ENCODE measurements at regions not wholly inside any gene's neighbourhood (a gene's known extent, or its start where the extent isn't known, plus 50 kb on each side); places are given as distances from the start of the nearest gene placed in this dataset.
A peak's percentile ranks its signal among the peaks of the same experiment; 100 is the strongest.
"Not testable (repeated sequence)": the region's sequence is repeated elsewhere in the genome, so short reads cannot be mapped to it uniquely, and the experiment has no call there.

DNA sequence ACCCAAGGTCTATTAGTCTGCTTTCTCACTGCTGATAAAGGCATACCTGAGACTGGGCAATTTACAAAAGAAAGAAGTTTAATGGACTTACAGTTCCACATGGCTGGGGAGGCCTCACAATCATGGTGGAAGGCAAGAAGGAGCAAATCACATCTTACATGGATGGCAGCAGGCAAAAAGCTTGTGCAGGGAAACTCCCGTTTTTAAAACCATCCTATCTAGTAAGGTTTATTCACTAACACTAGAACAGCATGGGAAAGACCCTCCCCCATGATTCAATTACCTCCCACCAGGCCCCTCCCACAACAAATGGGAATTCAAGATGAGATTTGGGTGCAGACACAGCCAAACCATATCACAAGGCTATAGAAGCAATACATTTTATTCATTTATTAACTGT, 1921.4 kb downstream of the PCDH9 start:
- H3K4me1 ChIP-seq (ENCODE audit: insufficient read depth); DNase-seq (ENCODE audit: extremely low spot score); H3K36me3 ChIP-seq (ENCODE audit: insufficient read depth); H3K4me3 ChIP-seq (ENCODE audit: low read depth, low read length); H3K27ac ChIP-seq (ENCODE audit: low read depth): not testable (repeated sequence)
- 95% methylated on average over 1 of the region's 1 CpG for WGBS

DNA sequence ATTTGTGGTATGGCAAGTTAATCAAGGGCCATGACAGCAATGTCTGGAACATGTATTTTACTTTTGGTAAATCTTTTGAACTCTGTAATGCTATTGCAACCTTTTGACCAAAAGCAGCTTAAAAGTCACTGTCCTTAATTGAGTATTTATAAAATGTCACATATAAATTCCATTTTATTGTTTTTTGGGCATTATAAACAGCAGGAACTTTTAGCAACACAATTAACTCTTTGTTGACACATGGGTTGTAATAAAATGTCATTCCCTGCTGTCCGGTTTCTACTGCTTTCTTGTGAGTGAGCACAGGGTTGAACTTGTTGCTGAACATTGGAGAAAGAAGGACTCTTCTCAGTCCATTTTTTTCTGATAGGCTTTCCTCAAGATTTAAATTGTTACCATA, 1923.1 kb downstream of the PCDH9 start:
- Histone ChIP-seq H3K36me3 (ENCODE audit: insufficient read depth) (no peaks in the 10 kb centered on the region), H3K4me3 (ENCODE audit: low read depth, low read length) (no peak overlapping the region), H3K4me1 (ENCODE audit: insufficient read depth) (no peaks in the 10 kb centered on the region), H3K27ac (ENCODE audit: low read depth) (no peak overlapping the region)
- 82% methylated on average over 1 of the region's 1 CpG for WGBS
- no peak for DNase-seq (ENCODE audit: extremely low spot score)

GRCh38 chr13:65302691-65303090, 1927.4 kb downstream of the PCDH9 start:
- 68% methylated on average over 3 of the region's 3 CpGs for WGBS
- Histone ChIP-seq H3K4me1 (ENCODE audit: insufficient read depth) (no peaks in the 10 kb centered on the region), H3K36me3 (ENCODE audit: insufficient read depth) (no peaks in the 10 kb centered on the region), H3K4me3 (ENCODE audit: low read depth, low read length) (no peak overlapping the region), H3K27ac (ENCODE audit: low read depth) (no peak overlapping the region)
- DNase-seq (ENCODE audit: extremely low spot score): no peak

DNA sequence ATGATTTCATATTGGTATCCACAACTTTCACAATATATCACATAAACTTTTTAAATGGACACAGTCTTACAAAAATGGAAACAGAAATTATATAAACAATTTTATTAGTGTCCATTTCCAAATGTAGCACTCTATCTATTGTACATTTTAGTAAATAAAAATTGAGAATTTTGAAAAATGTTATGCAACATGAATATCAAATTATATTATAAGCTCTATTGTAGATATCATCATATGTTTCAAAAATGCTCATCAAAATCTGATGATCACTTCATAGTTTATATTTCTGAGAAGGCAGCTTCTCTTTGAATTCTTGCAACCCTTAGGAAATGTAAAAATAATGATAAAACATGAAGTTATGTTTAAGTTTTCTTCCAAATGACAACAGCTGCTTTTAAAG, 1928.6 kb downstream of the PCDH9 start:
- Histone ChIP-seq H3K36me3 (ENCODE audit: insufficient read depth) (no peaks in the 10 kb centered on the region), H3K4me3 (ENCODE audit: low read depth, low read length) (no peak overlapping the region), H3K4me1 (ENCODE audit: insufficient read depth) (no peaks in the 10 kb centered on the region), H3K27ac (ENCODE audit: low read depth) (no peak overlapping the region)
- DNase-seq (ENCODE audit: extremely low spot score): no peak

- Histone ChIP-seq H3K36me3 (ENCODE audit: insufficient read depth) (no peaks in the 10 kb centered on the region), H3K27ac (ENCODE audit: low read depth) (no peak overlapping the region), H3K4me1 (ENCODE audit: insufficient read depth) (no peaks in the 10 kb centered on the region), H3K4me3 (ENCODE audit: low read depth, low read length) (no peak overlapping the region)
- DNase-seq (ENCODE audit: extremely low spot score): no peak
Measured at GRCh38 chr13:65300220-65300619, 1929.9 kb downstream of the PCDH9 start.

DNA sequence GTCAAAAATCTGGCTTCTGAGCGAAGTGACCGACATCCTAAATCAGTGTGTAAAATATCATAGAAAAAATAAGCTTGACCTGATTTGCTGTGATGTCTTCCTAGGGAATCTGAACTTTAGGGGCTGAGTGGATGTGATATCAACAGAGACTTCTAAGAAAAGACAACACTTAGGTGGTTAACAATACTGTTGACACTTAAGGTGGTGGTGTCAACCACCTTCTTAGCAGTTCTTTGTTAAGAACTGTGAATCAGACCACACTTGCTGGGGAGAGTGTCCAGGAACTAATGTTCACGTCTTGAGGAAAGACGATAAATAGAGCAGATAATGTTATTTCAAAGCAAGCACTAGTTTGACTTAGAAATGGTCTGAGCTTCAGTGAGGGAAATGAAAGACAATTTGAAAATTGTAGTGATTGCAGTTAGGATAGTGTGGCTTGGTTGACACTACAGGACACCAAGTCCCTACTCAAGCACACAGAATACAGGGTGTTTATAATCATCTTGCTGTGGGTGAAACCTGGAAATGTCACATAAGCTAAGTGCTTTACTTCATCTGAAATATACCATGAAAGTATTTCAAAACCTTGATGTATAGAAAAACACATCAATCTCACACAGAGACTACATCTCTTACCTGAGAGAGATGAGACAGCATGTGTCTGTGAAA, 1936.5 kb downstream of the PCDH9 start:
- H3K36me3 ChIP-seq (ENCODE audit: insufficient read depth): no peaks in the 10 kb centered on the region
- WGBS: 89% methylated on average over 4 of the region's 4 CpGs

GRCh38 chr13:65292488-65292901, 1937.6 kb downstream of the PCDH9 start:
- H3K4me1 ChIP-seq (ENCODE audit: insufficient read depth): no peaks in the 10 kb centered on the region
- no peak overlapping the region for H3K27ac ChIP-seq (ENCODE audit: low read depth)
- H3K4me3 ChIP-seq (ENCODE audit: low read depth, low read length): no peak overlapping the region
- H3K36me3 ChIP-seq (ENCODE audit: insufficient read depth): no peaks in the 10 kb centered on the region
- WGBS: 28% methylated on average over 2 of the region's 2 CpGs
- peak; percentile 13 for DNase-seq (ENCODE audit: extremely low spot score)

More for the DNA sequence above, 1936.5 kb downstream of the PCDH9 start:
- Histone ChIP-seq H3K4me1 (ENCODE audit: insufficient read depth) (no peaks in the 10 kb centered on the region), H3K27ac (ENCODE audit: low read depth) (no peak overlapping the region), H3K4me3 (ENCODE audit: low read depth, low read length) (no peak overlapping the region)
- no peak for DNase-seq (ENCODE audit: extremely low spot score)

DNA sequence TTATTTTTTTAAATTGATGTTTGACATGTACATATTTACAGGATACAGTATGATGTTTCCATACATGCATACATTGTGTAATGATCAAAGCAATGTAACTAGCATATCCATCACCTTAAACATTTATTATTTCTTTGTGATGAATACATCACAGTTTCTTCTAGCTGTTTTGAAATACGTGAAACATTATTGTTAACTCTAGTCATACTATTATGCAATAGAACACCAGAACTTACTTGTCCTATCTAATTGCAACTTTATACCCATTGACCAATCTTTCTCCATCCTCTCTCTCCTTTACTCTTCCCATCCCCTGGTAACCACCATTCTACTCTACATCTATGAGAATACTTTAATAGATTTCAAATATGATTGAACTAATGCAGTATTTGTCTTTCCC, 1942.7 kb downstream of the PCDH9 start:
- 90% methylated on average over 1 of the region's 1 CpG for WGBS
- no peaks in the 10 kb centered on the region for H3K4me1 ChIP-seq (ENCODE audit: insufficient read depth)

GRCh38 chr13:65275838-65276630, 1954.1 kb downstream of the PCDH9 start:
- no peak for DNase-seq (ENCODE audit: extremely low spot score)
- H3K4me1 ChIP-seq (ENCODE audit: insufficient read depth): no peaks in the 10 kb centered on the region
- no peaks in the 10 kb centered on the region for H3K36me3 ChIP-seq (ENCODE audit: insufficient read depth)
- no peak overlapping the region for H3K4me3 ChIP-seq (ENCODE audit: low read depth, low read length)
- no peak overlapping the region for H3K27ac ChIP-seq (ENCODE audit: low read depth)
- 85% methylated on average over 5 of the region's 5 CpGs for WGBS

More for the DNA sequence above, 1942.7 kb downstream of the PCDH9 start:
- H3K4me3 ChIP-seq (ENCODE audit: low read depth, low read length): no peak overlapping the region
- DNase-seq (ENCODE audit: extremely low spot score): no peak
- no peak overlapping the region for H3K27ac ChIP-seq (ENCODE audit: low read depth)
- no peaks in the 10 kb centered on the region for H3K36me3 ChIP-seq (ENCODE audit: insufficient read depth)

- WGBS: 94% methylated on average over 3 of the region's 3 CpGs
- no peak for DNase-seq (ENCODE audit: extremely low spot score)
- no peaks in the 10 kb centered on the region for H3K36me3 ChIP-seq (ENCODE audit: insufficient read depth)
- no peak overlapping the region for H3K27ac ChIP-seq (ENCODE audit: low read depth)
- H3K4me1 ChIP-seq (ENCODE audit: insufficient read depth): no peaks in the 10 kb centered on the region
- H3K4me3 ChIP-seq (ENCODE audit: low read depth, low read length): no peak overlapping the region
Measured at GRCh38 chr13:65275108-65275507, 1955.0 kb downstream of the PCDH9 start.

- not testable (repeated sequence) for H3K36me3 ChIP-seq (ENCODE audit: insufficient read depth); H3K4me1 ChIP-seq (ENCODE audit: insufficient read depth); H3K4me3 ChIP-seq (ENCODE audit: low read depth, low read length); H3K27ac ChIP-seq (ENCODE audit: low read depth); DNase-seq (ENCODE audit: extremely low spot score)
- WGBS: 95% methylated on average over 6 of the region's 6 CpGs
Measured at GRCh38 chr13:65273811-65274420, 1956.2 kb downstream of the PCDH9 start.

DNA sequence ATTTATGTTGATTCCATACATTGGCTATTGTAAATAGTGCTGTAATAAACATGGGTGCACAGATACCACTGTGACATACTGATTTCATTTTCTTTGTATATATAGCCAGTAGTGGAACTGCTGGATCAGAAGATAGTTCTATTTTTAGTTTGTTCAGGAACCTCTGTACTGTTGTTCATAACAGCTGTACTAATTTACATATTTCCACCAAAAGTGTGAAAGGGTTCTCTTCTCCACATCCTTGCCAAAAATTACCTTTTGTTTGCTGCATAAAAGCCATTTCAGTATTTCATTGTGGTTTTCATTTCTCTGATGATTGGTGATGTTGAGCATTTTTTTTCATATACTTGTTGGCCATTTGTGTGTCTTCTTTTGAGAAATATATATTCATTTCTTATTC, 1962.1 kb downstream of the PCDH9 start:
- Histone ChIP-seq H3K27ac (ENCODE audit: low read depth) (no peak overlapping the region), H3K4me3 (ENCODE audit: low read depth, low read length) (no peak overlapping the region), H3K4me1 (ENCODE audit: insufficient read depth) (no peaks in the 10 kb centered on the region), H3K36me3 (ENCODE audit: insufficient read depth) (no peaks in the 10 kb centered on the region)
- no peak for DNase-seq (ENCODE audit: extremely low spot score)

- Histone ChIP-seq H3K4me3 (ENCODE audit: low read depth, low read length) (no peak overlapping the region), H3K4me1 (ENCODE audit: insufficient read depth) (no peaks in the 10 kb centered on the region), H3K27ac (ENCODE audit: low read depth) (no peak overlapping the region), H3K36me3 (ENCODE audit: insufficient read depth) (no peaks in the 10 kb centered on the region)
- DNase-seq (ENCODE audit: extremely low spot score): no peak
- 81% methylated on average over 1 of the region's 1 CpG for WGBS
Measured at GRCh38 chr13:65265988-65266387, 1964.1 kb downstream of the PCDH9 start.

- Histone ChIP-seq H3K4me1 (ENCODE audit: insufficient read depth) (no peaks in the 10 kb centered on the region), H3K4me3 (ENCODE audit: low read depth, low read length) (no peak overlapping the region), H3K36me3 (ENCODE audit: insufficient read depth) (no peaks in the 10 kb centered on the region), H3K27ac (ENCODE audit: low read depth) (no peak overlapping the region)
- no peak for DNase-seq (ENCODE audit: extremely low spot score)
- 87% methylated on average over 2 of the region's 2 CpGs for WGBS
Measured at GRCh38 chr13:65264066-65264465, 1966.1 kb downstream of the PCDH9 start.
